Neural cell (in vitro differentiated cells): ENCODE measurements at regions not wholly inside any gene's neighbourhood (a gene's known extent, or its start where the extent isn't known, plus 50 kb on each side); places are given as distances from the start of the nearest gene placed in this dataset.

Experiments
- H2AFZ ChIP-seq: fragments of 200-600, 300-800 bp; sonication (generic), shearing (Covaris generic); 2 replicates; pipeline ENCODE4 v1.6.0; 2014; ENCODE audit warnings: low read depth, mild to moderate bottlenecking, antibody characterized with exemption, low read length, moderate library complexity
- H3F3A ChIP-seq: fragments of 200-600 bp; shearing (Covaris generic); 2 replicates; pipeline ENCODE4 v1.6.1; 2016; ENCODE audit warnings: mild to moderate bottlenecking, moderate library complexity, mixed read lengths, antibody characterized with exemption, low read length; ENCODE audit not compliant: insufficient read depth, poor library complexity, severe bottlenecking
- H3K27ac ChIP-seq: fragments of 200-600, 300-800 bp; sonication (generic), shearing (Covaris generic); 2 replicates; pipeline ENCODE4 v1.5.1; 2014; ENCODE audit warnings: mild to moderate bottlenecking, low read length, moderate library complexity
- H3K27me3 ChIP-seq: fragments of 300-800, 200-600 bp; sonication (generic), shearing (Covaris generic); 2 replicates; pipeline ENCODE4 v1.6.0; 2014; ENCODE audit warnings: mild to moderate bottlenecking, low read depth, low read length, moderate library complexity; ENCODE audit not compliant: insufficient read depth
- H3K36me3 ChIP-seq: fragments of 300-800, 200-600 bp; sonication (generic), shearing (Covaris generic); 2 replicates; pipeline ENCODE4 v1.5.1; 2014; ENCODE audit warnings: mild to moderate bottlenecking, antibody characterized with exemption, low read length, moderate library complexity; ENCODE audit not compliant: insufficient read depth
- H3K4me2 ChIP-seq: fragments of 300-800, 200-600 bp; sonication (generic), shearing (Covaris generic); 2 replicates; pipeline ENCODE4 v1.6.0; 2014; ENCODE audit warnings: mild to moderate bottlenecking, low read length
- H3K4me3 ChIP-seq: fragments of 300-800, 200-600 bp; sonication (generic), shearing (Covaris generic); 2 replicates; pipeline ENCODE4 v1.5.1; 2014; ENCODE audit warnings: mild to moderate bottlenecking, low read length, moderate library complexity
- H3K79me2 ChIP-seq: fragments of 200-600 bp; shearing (Covaris generic); replicated peaks from 2 replicates; pipeline ENCODE4 v1.6.0; 2014; ENCODE audit warnings: mild to moderate bottlenecking, low read length, moderate library complexity; ENCODE audit not compliant: insufficient read depth
- H3K9ac ChIP-seq: fragments of 300-800, 200-600 bp; sonication (generic), shearing (Covaris generic); 2 replicates; pipeline ENCODE4 v1.6.1; 2016; ENCODE audit warnings: mild to moderate bottlenecking, low read length, mixed read lengths
- H3K9me2 ChIP-seq: fragments of 200-600 bp; shearing (Covaris generic); 2 replicates; pipeline ENCODE4 v1.6.1; 2016; ENCODE audit warnings: mild to moderate bottlenecking, low read length, mixed read lengths; ENCODE audit not compliant: insufficient read depth
- H3K9me3 ChIP-seq: fragments of 200-600, 300-800 bp; sonication (generic), shearing (Covaris generic); 2 replicates; pipeline ENCODE4 v1.6.1; 2016; ENCODE audit warnings: mild to moderate bottlenecking, mixed run types, low read length, moderate library complexity, mixed read lengths
- H4K20me1 ChIP-seq: fragments of 200-600 bp; shearing (Covaris generic); 2 replicates; pipeline ENCODE4 v1.6.1; 2016; ENCODE audit warnings: mild to moderate bottlenecking, mixed run types; ENCODE audit not compliant: insufficient read depth
- CTCF ChIP-seq: fragments of 450-650 bp; IDR thresholded peaks from 2 replicates; pipeline ENCODE4 v1.5.1; 2014; ENCODE audit warnings: antibody characterized with exemption, mild to moderate bottlenecking, moderate library complexity; ENCODE audit not compliant: poor library complexity, severe bottlenecking
- EP300 ChIP-seq: fragments of 450-650 bp; conservative IDR thresholded peaks from 2 replicates; pipeline ENCODE4 v1.6.1; 2014; ENCODE audit warnings: antibody characterized with exemption, mild to moderate bottlenecking, moderate library complexity; ENCODE audit not compliant: poor library complexity, severe bottlenecking
- EZH2 ChIP-seq: fragments of 200-600, 300-800 bp; shearing (Covaris generic), sonication (generic); IDR thresholded peaks from 2 replicates; pipeline ENCODE4 v1.6.1; 2014; ENCODE audit warnings: antibody characterized with exemption, low read length, borderline replicate concordance, mild to moderate bottlenecking; ENCODE audit not compliant: insufficient read depth, poor library complexity, severe bottlenecking
- MXI1 ChIP-seq: fragments of 450-650 bp; conservative IDR thresholded peaks from 2 replicates; pipeline ENCODE4 v1.6.1; 2014; ENCODE audit warnings: antibody characterized with exemption, mild to moderate bottlenecking; ENCODE audit not compliant: poor library complexity, severe bottlenecking
- POLR2AphosphoS5 ChIP-seq: IDR thresholded peaks from 2 replicates; pipeline ENCODE4 v1.6.1; 2012
- RAD21 ChIP-seq: fragments of 450-650 bp; conservative IDR thresholded peaks from 2 replicates; pipeline ENCODE4 v1.6.1; 2014; ENCODE audit warnings: antibody characterized with exemption, mild to moderate bottlenecking, moderate library complexity
- SMC3 ChIP-seq: fragments of 450-650 bp; conservative IDR thresholded peaks from 2 replicates; pipeline ENCODE4 v1.6.1; 2014; ENCODE audit warnings: antibody characterized with exemption, mild to moderate bottlenecking, moderate library complexity; ENCODE audit not compliant: poor library complexity
- TAF1 ChIP-seq: IDR thresholded peaks from 2 replicates; pipeline ENCODE4 v1.6.1; 2012; ENCODE audit warnings: low read depth
- TF ChIP-seq, protein P1 (sequence below): IDR thresholded peaks from 2 replicates; pipeline ENCODE4 v1.6.1; 2012; ENCODE audit warnings: borderline replicate concordance

DNA sequence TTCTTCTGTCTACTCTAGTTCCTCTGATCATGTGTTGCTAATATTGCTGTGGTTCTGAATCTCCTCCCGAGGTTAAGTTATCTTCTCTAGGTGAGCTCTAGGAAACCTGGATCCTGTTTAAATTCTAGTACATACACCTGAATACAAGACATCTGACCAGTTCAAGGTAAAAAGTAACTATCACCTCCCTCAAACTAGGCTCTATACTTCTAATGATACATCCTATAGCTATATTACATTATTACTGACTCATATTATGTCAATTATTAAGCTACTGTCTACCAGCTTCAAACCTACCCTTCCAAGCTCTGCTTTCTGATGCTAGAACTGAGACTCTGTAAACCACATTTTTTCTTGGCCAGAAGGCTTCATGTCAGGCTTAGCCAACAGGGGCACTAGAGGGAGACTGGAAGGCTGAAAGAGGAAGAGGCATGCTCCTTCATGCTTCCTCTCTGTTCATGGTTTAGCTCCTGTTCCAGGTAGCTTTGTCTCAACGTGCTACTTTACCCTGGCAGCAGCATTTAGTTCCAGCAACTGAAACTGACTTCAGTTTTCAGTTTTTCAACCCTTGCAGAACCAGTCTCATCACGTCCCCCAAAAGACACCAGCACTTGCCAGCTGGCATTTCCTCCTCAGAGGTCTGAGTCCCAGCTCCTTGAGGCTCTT, 148.4 kb upstream of the TOP1 start:
- TF ChIP-seq EZH2, result no peak
- no peak for TF ChIP-seq EP300
- TF ChIP-seq TAF1, result no peak
- TF ChIP-seq POLR2AphosphoS5, result no peak
- TF ChIP-seq SMC3, result no peak
- no peak for TF ChIP-seq MXI1
- no peak for TF ChIP-seq RAD21
- TF ChIP-seq, protein P1, sequence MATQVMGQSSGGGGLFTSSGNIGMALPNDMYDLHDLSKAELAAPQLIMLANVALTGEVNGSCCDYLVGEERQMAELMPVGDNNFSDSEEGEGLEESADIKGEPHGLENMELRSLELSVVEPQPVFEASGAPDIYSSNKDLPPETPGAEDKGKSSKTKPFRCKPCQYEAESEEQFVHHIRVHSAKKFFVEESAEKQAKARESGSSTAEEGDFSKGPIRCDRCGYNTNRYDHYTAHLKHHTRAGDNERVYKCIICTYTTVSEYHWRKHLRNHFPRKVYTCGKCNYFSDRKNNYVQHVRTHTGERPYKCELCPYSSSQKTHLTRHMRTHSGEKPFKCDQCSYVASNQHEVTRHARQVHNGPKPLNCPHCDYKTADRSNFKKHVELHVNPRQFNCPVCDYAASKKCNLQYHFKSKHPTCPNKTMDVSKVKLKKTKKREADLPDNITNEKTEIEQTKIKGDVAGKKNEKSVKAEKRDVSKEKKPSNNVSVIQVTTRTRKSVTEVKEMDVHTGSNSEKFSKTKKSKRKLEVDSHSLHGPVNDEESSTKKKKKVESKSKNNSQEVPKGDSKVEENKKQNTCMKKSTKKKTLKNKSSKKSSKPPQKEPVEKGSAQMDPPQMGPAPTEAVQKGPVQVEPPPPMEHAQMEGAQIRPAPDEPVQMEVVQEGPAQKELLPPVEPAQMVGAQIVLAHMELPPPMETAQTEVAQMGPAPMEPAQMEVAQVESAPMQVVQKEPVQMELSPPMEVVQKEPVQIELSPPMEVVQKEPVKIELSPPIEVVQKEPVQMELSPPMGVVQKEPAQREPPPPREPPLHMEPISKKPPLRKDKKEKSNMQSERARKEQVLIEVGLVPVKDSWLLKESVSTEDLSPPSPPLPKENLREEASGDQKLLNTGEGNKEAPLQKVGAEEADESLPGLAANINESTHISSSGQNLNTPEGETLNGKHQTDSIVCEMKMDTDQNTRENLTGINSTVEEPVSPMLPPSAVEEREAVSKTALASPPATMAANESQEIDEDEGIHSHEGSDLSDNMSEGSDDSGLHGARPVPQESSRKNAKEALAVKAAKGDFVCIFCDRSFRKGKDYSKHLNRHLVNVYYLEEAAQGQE, result no peak
- no peak for TF ChIP-seq CTCF

GRCh38 chr20:40880729-40881109, 147.9 kb upstream of the TOP1 start:
- Histone ChIP-seq H3K36me3 (no peaks in the 10 kb centered on the region), H3K4me2 (no peak overlapping the region), H3F3A (no peaks in the 10 kb centered on the region), H3K79me2 (no peaks in the 10 kb centered on the region), H3K27me3 (no peaks in the 10 kb centered on the region), H4K20me1 (no peaks in the 10 kb centered on the region), H3K27ac (no peak overlapping the region), H3K9me2 (no peaks in the 10 kb centered on the region), H2AFZ (no peak overlapping the region), H3K9ac (no peak overlapping the region), H3K4me3 (no peak overlapping the region), H3K9me3 (no peaks in the 10 kb centered on the region)
- TF ChIP-seq TAF1 (no peak), EP300 (no peak), RAD21 (no peak), MXI1 (no peak), EZH2 (no peak), POLR2AphosphoS5 (no peak), CTCF (no peak), SMC3 (no peak)

More for the DNA sequence above, 148.4 kb upstream of the TOP1 start:
- no peak overlapping the region for H3K27ac ChIP-seq
- no peak overlapping the region for H3K4me3 ChIP-seq
- H3K9me3 ChIP-seq, result no peaks in the 10 kb centered on the region
- H3F3A ChIP-seq, result no peaks in the 10 kb centered on the region
- no peaks in the 10 kb centered on the region for H4K20me1 ChIP-seq
- H3K27me3 ChIP-seq, result no peaks in the 10 kb centered on the region
- no peak overlapping the region for H3K4me2 ChIP-seq
- H3K36me3 ChIP-seq, result no peaks in the 10 kb centered on the region
- no peaks in the 10 kb centered on the region for H3K9me2 ChIP-seq
- H3K79me2 ChIP-seq, result no peaks in the 10 kb centered on the region
- no peak overlapping the region for H3K9ac ChIP-seq
- no peak overlapping the region for H2AFZ ChIP-seq
